ENCODE measurements at regions not wholly inside any gene's neighbourhood (a gene's known extent, or its start where the extent isn't known, plus 50 kb on each side); places are given as distances from the start of the nearest gene placed in this dataset.

DNA sequence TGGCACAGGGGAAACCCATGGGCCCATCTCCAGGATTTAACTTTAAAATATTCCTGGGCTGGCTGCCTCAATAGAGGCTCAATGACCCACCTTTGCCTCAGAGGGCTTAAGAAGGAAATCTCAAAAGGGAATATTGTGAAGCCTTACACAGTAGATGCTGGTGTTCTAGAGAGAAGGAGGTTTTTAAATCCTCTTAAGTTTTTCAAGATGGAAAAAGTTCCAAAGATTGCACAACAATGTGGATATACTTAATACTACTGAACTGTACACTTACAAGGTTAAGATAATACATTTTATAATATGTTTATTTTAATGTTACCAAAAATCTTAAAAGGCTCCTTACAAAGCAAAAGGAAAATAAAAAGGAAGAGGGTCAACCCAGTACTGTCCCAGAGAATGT lies 54.9 kb upstream of the LCLAT1 start:
- no peaks in the 10 kb centered on the region for H3K9me3 ChIP-seq (ENCODE audit: control insufficient read depth, insufficient read depth, low read length)
- no peak for DNase-seq (ENCODE audit: low read depth, low spot score)
- POLR2A ChIA-PET: no interaction called here
- H3K27ac ChIP-seq (ENCODE audit: low read depth, low read length): no peak overlapping the region
- H3K27me3 ChIP-seq (ENCODE audit: control insufficient read depth, insufficient read depth, low read length): peaks cover 5% of the 10 kb centered on the region
- TF ChIP-seq, protein P1, sequence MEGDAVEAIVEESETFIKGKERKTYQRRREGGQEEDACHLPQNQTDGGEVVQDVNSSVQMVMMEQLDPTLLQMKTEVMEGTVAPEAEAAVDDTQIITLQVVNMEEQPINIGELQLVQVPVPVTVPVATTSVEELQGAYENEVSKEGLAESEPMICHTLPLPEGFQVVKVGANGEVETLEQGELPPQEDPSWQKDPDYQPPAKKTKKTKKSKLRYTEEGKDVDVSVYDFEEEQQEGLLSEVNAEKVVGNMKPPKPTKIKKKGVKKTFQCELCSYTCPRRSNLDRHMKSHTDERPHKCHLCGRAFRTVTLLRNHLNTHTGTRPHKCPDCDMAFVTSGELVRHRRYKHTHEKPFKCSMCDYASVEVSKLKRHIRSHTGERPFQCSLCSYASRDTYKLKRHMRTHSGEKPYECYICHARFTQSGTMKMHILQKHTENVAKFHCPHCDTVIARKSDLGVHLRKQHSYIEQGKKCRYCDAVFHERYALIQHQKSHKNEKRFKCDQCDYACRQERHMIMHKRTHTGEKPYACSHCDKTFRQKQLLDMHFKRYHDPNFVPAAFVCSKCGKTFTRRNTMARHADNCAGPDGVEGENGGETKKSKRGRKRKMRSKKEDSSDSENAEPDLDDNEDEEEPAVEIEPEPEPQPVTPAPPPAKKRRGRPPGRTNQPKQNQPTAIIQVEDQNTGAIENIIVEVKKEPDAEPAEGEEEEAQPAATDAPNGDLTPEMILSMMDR (IDR thresholded peaks at IDR 0.05; ENCODE audit: low read depth, low read length): no peak
- CTCF ChIA-PET: no interaction called here
- no peak overlapping the region for H3K4me3 ChIP-seq (ENCODE audit: low read depth, low read length)

DNA sequence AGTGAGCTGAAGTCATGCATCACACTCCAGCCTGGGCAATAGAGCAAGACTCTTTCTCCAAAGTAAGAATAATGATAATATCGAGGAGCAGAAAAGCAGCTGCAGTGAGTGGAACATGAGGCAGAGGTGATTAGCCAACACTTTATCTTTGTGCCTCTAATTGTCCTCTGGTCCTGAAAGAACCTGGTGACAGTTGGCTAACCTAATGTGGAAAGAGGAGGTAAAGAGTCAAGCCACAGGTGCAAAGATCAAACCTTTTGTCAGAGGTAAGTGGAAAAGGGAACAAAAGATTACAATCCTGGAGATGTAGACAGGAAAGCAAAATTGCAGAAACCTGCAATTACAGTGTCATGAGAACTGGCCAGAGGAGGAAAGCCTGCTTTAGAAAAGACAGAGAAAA lies 53.5 kb upstream of the LCLAT1 start:
- no peak for DNase-seq (ENCODE audit: low read depth, low spot score)
- TF ChIP-seq, protein P1 (IDR thresholded peaks at IDR 0.05; ENCODE audit: low read depth, low read length): no peak
- Histone ChIP-seq H3K9me3 (ENCODE audit: control insufficient read depth, insufficient read depth, low read length) (no peaks in the 10 kb centered on the region), H3K27ac (ENCODE audit: low read depth, low read length) (no peak overlapping the region), H3K27me3 (ENCODE audit: control insufficient read depth, insufficient read depth, low read length) (peaks cover 5% of the 10 kb centered on the region), H3K4me3 (ENCODE audit: low read depth, low read length) (no peak overlapping the region)
- ChIA-PET POLR2A (no interaction called here), CTCF (interaction anchor here (2.0 kb wide), 1 partner anchor 318 kb away, joined by 6 read pairs; no protein-coding TSS in a partner anchor)

DNA sequence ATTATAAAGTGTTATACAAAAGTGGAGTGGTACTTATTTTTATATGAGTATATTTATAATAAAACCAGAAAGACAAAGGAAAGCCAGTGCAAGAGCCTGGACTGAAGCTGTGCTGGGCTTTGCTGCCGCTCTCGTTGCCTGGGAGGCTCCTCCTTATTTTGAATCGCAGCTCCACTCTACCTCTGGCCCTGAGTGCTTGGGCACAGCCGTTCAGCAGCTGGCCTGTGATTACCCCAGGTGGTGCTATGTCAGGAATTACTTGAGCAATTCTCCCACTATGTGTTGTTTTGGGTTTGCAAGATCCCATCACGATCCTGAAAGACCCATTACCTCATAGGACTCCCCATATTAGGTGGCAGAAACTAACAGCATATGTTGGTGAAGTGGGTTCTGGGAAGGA lies 53.0 kb upstream of the LCLAT1 start:
- no peak for DNase-seq (ENCODE audit: low read depth, low spot score)
- CTCF ChIA-PET: interaction anchor here (2.0 kb wide), 1 partner anchor 317 kb away, joined by 6 read pairs; no protein-coding TSS in a partner anchor
- TF ChIP-seq, protein P1 (IDR thresholded peaks at IDR 0.05; ENCODE audit: low read depth, low read length): no peak
- H3K27me3 ChIP-seq (ENCODE audit: control insufficient read depth, insufficient read depth, low read length): peaks cover 3% of the 10 kb centered on the region
- H3K4me3 ChIP-seq (ENCODE audit: low read depth, low read length): no peak overlapping the region
- H3K27ac ChIP-seq (ENCODE audit: low read depth, low read length): no peak overlapping the region
- POLR2A ChIA-PET: no interaction called here
- no peaks in the 10 kb centered on the region for H3K9me3 ChIP-seq (ENCODE audit: control insufficient read depth, insufficient read depth, low read length)

DNA sequence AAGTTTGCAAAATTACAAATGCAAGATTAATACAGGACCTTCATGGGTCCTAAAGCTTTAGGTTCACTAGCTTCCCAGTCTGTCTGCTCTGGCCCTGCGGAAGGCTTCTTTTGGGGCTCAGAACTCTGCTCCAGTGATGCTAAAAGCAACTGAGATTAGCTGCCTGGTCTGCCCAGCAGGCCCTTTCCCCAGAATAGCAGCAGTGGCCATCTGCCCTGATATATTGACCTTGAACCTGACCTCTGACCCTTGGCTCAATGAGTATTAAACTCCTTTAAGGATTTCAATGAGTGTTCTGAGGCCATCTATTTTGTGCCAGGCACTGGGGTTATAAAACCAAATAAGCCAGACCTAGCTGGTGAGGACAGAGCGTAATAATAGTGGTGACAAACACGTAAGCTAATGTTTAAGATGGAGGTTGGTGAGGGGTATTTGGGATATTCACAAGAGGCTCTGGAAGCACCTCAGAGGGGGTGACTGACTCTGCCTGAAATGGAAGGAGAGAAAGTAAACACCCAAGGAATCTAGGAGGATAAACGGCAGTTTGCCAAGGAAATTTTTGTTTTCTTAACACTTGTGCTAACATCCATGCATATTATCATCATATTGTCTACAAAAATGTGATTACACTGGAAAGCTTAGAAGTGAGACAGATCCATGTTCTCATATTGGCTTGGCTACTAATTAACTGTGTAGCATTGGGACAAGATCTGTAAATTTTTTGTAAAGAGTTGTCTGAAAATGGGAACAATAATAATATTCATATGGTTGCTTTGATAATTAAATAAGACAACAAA lies 50.4 kb upstream of the LCLAT1 start:
- Histone ChIP-seq H3K27ac (ENCODE audit: low read depth, low read length) (no peak overlapping the region), H3K27me3 (ENCODE audit: control insufficient read depth, insufficient read depth, low read length) (no peaks in the 10 kb centered on the region), H3K9me3 (ENCODE audit: control insufficient read depth, insufficient read depth, low read length) (no peaks in the 10 kb centered on the region), H3K4me3 (ENCODE audit: low read depth, low read length) (no peak overlapping the region)
- CTCF ChIA-PET: no interaction called here
- no peak for DNase-seq (ENCODE audit: low read depth, low spot score)
- TF ChIP-seq, protein P1 (IDR thresholded peaks at IDR 0.05; ENCODE audit: low read depth, low read length): no peak
- POLR2A ChIA-PET: no interaction called here
